ENCODE measurements at regions not wholly inside any gene's neighbourhood (a gene's known extent, or its start where the extent isn't known, plus 50 kb on each side); places are given as distances from the start of the nearest gene placed in this dataset.

DNA sequence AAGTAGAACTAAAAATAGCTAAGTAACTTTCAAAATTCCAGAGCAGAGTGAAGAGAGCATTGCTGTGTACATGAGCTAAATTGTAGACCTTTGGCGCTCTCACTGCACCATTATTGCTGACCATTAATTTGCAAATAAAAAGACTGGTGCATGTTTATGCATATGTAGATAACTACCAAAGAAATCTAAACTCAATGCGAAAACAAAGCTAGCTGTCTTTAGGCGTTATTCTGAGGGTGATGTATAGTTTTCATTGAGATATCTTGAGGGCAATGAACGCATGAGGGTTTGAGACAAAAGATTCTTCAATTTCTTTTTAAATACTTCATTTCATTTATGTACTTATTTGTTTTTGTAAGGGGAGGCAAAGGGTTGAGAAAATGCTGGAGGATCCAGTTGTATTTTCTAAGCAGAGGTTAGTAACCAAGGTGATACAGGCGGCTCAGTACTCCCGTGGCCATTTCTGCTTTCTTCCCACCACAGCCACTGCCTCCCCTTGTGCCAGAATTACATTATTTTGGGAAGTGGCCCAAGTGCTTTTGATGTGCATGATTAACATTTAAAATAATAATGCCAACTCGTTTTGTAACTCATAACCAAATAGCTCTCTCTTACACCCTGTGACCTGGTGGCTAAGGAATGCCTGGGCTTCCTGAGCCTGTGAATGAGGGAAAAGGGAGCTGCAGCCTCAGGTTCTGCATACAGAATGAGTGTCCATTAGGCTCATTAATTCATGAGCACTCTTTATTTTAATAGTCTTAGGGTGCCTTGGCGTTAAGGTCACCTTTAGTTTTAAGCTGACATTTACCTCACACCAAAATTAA, 797.8 kb upstream of the GYPC start:
- SMC1A ChIA-PET (ENCODE audit: uncharacterized antibody, unreplicated experiment), result no interaction called here
- H2AFZ ChIP-seq (ENCODE audit: control insufficient read depth, low read depth, low read length), result no peak overlapping the region
- in situ Hi-C loops (cut with MboI) (no loop called here), intact Hi-C loops (cut with micrococcal nuclease; ENCODE audit: unreplicated experiment) (no loop called here)
- no peak overlapping the region for H3K4me2 ChIP-seq (ENCODE audit: control insufficient read depth, insufficient read depth)
- FAIRE-seq (no peak), DNase-seq (ENCODE audit: low read depth, low spot score) (no peak), ATAC-seq (no peak)
- H4K20me1 ChIP-seq (ENCODE audit: control insufficient read depth, insufficient read depth), result no peaks in the 10 kb centered on the region
- no TSS peak for BruUV-seq (replicated peaks)
- H3K27me3 ChIP-seq (replicated peaks in 1 of 2; ENCODE audit: control insufficient read depth in 2 of 2, insufficient read depth in 2 of 2, low read length in 1 of 2), result no peaks in the 10 kb centered on the region
- no peak overlapping the region for H3K4me3 ChIP-seq
- RAD21 ChIA-PET (ENCODE audit: unreplicated experiment), result no interaction called here
- H3K27ac ChIP-seq (ENCODE audit: control insufficient read depth, insufficient read depth), result no peak overlapping the region
- H3K4me1 ChIP-seq (ENCODE audit: control insufficient read depth, insufficient read depth, low read length), result no peaks in the 10 kb centered on the region
- H3K36me3 ChIP-seq (ENCODE audit: control insufficient read depth in 2 of 2, insufficient read depth in 2 of 2, low read length in 1 of 2), result no peaks in the 10 kb centered on the region
- no peaks in the 10 kb centered on the region for H3K79me2 ChIP-seq (ENCODE audit: control insufficient read depth, insufficient read depth, low read length)
- POLR2A ChIA-PET, result no interaction called here
- WGBS (ENCODE audit: insufficient coverage, insufficient replicate concordance, low lambda C conversion rate, missing lambda C conversion rate), result 36% methylated on average over 8 of the region's 8 CpGs
- CTCF ChIA-PET, result no interaction called here
- no peak overlapping the region for H3K9ac ChIP-seq (ENCODE audit: control insufficient read depth, insufficient read depth, low read length)
- no peaks in the 10 kb centered on the region for H3K9me3 ChIP-seq (replicated peaks; ENCODE audit: control insufficient read depth, insufficient read depth, low read length)
- TF ChIP-seq, protein P1, sequence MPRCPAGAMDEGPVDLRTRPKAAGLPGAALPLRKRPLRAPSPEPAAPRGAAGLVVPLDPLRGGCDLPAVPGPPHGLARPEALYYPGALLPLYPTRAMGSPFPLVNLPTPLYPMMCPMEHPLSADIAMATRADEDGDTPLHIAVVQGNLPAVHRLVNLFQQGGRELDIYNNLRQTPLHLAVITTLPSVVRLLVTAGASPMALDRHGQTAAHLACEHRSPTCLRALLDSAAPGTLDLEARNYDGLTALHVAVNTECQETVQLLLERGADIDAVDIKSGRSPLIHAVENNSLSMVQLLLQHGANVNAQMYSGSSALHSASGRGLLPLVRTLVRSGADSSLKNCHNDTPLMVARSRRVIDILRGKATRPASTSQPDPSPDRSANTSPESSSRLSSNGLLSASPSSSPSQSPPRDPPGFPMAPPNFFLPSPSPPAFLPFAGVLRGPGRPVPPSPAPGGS (IDR thresholded peaks at IDR 0.05; ENCODE audit: borderline replicate concordance, insufficient read depth, low read depth, low read length, poor library complexity, severe bottlenecking), result no peak
- TF ChIP-seq NR2C1 (IDR thresholded peaks at IDR 0.05) (no peak), WRNIP1 (IDR thresholded peaks at IDR 0.05; ENCODE audit: borderline replicate concordance, low read depth, low read length) (no peak)
- TF ChIP-seq, protein P2, sequence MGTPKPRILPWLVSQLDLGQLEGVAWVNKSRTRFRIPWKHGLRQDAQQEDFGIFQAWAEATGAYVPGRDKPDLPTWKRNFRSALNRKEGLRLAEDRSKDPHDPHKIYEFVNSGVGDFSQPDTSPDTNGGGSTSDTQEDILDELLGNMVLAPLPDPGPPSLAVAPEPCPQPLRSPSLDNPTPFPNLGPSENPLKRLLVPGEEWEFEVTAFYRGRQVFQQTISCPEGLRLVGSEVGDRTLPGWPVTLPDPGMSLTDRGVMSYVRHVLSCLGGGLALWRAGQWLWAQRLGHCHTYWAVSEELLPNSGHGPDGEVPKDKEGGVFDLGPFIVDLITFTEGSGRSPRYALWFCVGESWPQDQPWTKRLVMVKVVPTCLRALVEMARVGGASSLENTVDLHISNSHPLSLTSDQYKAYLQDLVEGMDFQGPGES (IDR thresholded peaks at IDR 0.05), result no peak
- TF ChIP-seq, protein P3, sequence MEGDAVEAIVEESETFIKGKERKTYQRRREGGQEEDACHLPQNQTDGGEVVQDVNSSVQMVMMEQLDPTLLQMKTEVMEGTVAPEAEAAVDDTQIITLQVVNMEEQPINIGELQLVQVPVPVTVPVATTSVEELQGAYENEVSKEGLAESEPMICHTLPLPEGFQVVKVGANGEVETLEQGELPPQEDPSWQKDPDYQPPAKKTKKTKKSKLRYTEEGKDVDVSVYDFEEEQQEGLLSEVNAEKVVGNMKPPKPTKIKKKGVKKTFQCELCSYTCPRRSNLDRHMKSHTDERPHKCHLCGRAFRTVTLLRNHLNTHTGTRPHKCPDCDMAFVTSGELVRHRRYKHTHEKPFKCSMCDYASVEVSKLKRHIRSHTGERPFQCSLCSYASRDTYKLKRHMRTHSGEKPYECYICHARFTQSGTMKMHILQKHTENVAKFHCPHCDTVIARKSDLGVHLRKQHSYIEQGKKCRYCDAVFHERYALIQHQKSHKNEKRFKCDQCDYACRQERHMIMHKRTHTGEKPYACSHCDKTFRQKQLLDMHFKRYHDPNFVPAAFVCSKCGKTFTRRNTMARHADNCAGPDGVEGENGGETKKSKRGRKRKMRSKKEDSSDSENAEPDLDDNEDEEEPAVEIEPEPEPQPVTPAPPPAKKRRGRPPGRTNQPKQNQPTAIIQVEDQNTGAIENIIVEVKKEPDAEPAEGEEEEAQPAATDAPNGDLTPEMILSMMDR (IDR thresholded peaks at IDR 0.05 in 2 of 3, conservative IDR thresholded peaks at IDR 0.05 in 1 of 3; ENCODE audit: control insufficient read depth in 2 of 3, extremely low read depth in 1 of 3, insufficient read depth in 1 of 3, low read depth in 3 of 3, low read length in 3 of 3), result no peak
- TF ChIP-seq, protein P4, sequence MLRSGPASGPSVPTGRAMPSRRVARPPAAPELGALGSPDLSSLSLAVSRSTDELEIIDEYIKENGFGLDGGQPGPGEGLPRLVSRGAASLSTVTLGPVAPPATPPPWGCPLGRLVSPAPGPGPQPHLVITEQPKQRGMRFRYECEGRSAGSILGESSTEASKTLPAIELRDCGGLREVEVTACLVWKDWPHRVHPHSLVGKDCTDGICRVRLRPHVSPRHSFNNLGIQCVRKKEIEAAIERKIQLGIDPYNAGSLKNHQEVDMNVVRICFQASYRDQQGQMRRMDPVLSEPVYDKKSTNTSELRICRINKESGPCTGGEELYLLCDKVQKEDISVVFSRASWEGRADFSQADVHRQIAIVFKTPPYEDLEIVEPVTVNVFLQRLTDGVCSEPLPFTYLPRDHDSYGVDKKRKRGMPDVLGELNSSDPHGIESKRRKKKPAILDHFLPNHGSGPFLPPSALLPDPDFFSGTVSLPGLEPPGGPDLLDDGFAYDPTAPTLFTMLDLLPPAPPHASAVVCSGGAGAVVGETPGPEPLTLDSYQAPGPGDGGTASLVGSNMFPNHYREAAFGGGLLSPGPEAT (IDR thresholded peaks at IDR 0.05; ENCODE audit: low read depth), result no peak
- TF ChIP-seq, protein P5, sequence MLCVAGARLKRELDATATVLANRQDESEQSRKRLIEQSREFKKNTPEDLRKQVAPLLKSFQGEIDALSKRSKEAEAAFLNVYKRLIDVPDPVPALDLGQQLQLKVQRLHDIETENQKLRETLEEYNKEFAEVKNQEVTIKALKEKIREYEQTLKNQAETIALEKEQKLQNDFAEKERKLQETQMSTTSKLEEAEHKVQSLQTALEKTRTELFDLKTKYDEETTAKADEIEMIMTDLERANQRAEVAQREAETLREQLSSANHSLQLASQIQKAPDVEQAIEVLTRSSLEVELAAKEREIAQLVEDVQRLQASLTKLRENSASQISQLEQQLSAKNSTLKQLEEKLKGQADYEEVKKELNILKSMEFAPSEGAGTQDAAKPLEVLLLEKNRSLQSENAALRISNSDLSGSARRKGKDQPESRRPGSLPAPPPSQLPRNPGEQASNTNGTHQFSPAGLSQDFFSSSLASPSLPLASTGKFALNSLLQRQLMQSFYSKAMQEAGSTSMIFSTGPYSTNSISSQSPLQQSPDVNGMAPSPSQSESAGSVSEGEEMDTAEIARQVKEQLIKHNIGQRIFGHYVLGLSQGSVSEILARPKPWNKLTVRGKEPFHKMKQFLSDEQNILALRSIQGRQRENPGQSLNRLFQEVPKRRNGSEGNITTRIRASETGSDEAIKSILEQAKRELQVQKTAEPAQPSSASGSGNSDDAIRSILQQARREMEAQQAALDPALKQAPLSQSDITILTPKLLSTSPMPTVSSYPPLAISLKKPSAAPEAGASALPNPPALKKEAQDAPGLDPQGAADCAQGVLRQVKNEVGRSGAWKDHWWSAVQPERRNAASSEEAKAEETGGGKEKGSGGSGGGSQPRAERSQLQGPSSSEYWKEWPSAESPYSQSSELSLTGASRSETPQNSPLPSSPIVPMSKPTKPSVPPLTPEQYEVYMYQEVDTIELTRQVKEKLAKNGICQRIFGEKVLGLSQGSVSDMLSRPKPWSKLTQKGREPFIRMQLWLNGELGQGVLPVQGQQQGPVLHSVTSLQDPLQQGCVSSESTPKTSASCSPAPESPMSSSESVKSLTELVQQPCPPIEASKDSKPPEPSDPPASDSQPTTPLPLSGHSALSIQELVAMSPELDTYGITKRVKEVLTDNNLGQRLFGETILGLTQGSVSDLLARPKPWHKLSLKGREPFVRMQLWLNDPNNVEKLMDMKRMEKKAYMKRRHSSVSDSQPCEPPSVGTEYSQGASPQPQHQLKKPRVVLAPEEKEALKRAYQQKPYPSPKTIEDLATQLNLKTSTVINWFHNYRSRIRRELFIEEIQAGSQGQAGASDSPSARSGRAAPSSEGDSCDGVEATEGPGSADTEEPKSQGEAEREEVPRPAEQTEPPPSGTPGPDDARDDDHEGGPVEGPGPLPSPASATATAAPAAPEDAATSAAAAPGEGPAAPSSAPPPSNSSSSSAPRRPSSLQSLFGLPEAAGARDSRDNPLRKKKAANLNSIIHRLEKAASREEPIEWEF (IDR thresholded peaks at IDR 0.05; ENCODE audit: insufficient replicate concordance, low read depth, low read length), result no peak

Data from GM12878 (cell line).